ENCODE measurements at regions not wholly inside any gene's neighbourhood (a gene's known extent, or its start where the extent isn't known, plus 50 kb on each side); places are given as distances from the start of the nearest gene placed in this dataset.

GRCh38 chr2:19746611-19747309 lies 155.0 kb downstream of the TTC32 start:
- DNase-seq, result peak; percentile 39

GRCh38 chr2:19746137-19746600 lies 155.6 kb downstream of the TTC32 start:
- DNase-seq, result no peak

- DNase-seq, result no peak
Measured at GRCh38 chr2:19745318-19746136, 156.3 kb downstream of the TTC32 start.

- DNase-seq, result no peak
Measured at GRCh38 chr2:19744456-19745199, 157.2 kb downstream of the TTC32 start.

GRCh38 chr2:19743641-19744040 lies 158.1 kb downstream of the TTC32 start:
- DNase-seq, result no peak

- DNase-seq, result no peak
Measured at GRCh38 chr2:19742872-19743271, 158.9 kb downstream of the TTC32 start.

- no peak for DNase-seq
Measured at GRCh38 chr2:19739256-19739655, 162.5 kb downstream of the TTC32 start.

- DNase-seq, result no peak
Measured at GRCh38 chr2:19738707-19739106, 163.1 kb downstream of the TTC32 start.

GRCh38 chr2:19736191-19736831 lies 165.5 kb downstream of the TTC32 start:
- DNase-seq, result no peak

- DNase-seq, result no peak
Measured at GRCh38 chr2:19733951-19734425, 167.8 kb downstream of the TTC32 start.

GRCh38 chr2:19733390-19733789 lies 168.4 kb downstream of the TTC32 start:
- DNase-seq, result no peak

GRCh38 chr2:19732255-19732654 lies 169.5 kb downstream of the TTC32 start:
- DNase-seq, result no peak

- no peak for DNase-seq
Measured at GRCh38 chr2:19731515-19731914, 170.3 kb downstream of the TTC32 start.

- no peak for DNase-seq
Measured at GRCh38 chr2:19731037-19731436, 170.7 kb downstream of the TTC32 start.

- DNase-seq, result no peak
Measured at GRCh38 chr2:19728125-19728524, 173.7 kb downstream of the TTC32 start.

- no peak for DNase-seq
Measured at GRCh38 chr2:19725392-19725791, 176.4 kb downstream of the TTC32 start.

GRCh38 chr2:19723021-19723420 lies 178.8 kb downstream of the TTC32 start:
- no peak for DNase-seq

- no peak for DNase-seq
Measured at GRCh38 chr2:19722531-19722971, 179.2 kb downstream of the TTC32 start.

- no peak for DNase-seq
Measured at GRCh38 chr2:19720306-19720705, 181.5 kb downstream of the TTC32 start.

GRCh38 chr2:19719540-19719939 lies 182.2 kb downstream of the TTC32 start:
- no peak for DNase-seq

- DNase-seq, result no peak
Measured at GRCh38 chr2:19717446-19717845, 184.3 kb downstream of the TTC32 start.

GRCh38 chr2:19714926-19715325 lies 186.9 kb downstream of the TTC32 start:
- DNase-seq, result no peak

GRCh38 chr2:19712850-19713249 lies 188.9 kb downstream of the TTC32 start:
- DNase-seq, result no peak

Data from COR-L47 (cell line).